ENCODE measurements at regions not wholly inside any gene's neighbourhood (a gene's known extent, or its start where the extent isn't known, plus 50 kb on each side); places are given as distances from the start of the nearest gene placed in this dataset.

DNA sequence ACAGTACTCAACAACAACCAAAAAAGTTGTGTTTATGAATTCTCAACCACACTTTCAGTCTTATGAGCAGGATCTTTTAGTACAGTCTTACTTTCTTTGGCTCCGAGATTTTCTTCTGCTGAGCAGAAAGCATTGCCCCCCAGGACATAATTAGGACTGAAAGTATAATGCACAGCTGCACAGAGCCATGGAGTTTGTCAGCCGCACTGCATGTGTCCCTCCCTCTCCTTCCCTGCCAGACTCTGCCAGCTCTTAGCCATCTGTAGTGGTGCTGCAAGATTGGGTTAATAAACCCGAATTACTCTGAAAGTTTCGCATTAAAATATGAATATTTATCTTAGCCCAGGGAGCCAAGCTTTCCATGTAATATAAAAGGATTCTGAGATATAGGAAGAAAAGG is 179.6 kb upstream of the PTCHD4 start:
- Histone ChIP-seq H2BK5ac (ENCODE audit: insufficient read length, low read length) (no peak overlapping the region), H3K4me1 (ENCODE audit: insufficient read depth, low read length) (no peaks in the 10 kb centered on the region; the same call in 1 of the 2 replicates), H3K23me2 (ENCODE audit: insufficient read length, low read depth, low read length, poor library complexity, severe bottlenecking) (no peaks in the 10 kb centered on the region), H4K91ac (ENCODE audit: insufficient read length, low read depth, low read length) (no peak overlapping the region), H3K4me2 (ENCODE audit: insufficient read depth, insufficient read length, low read length) (no peak overlapping the region), H2AK5ac (ENCODE audit: insufficient read length, low read length) (no peak overlapping the region), H4K20me1 (ENCODE audit: control insufficient read depth, insufficient read depth, insufficient read length) (no peaks in the 10 kb centered on the region), H3K23ac (ENCODE audit: insufficient read length, low read depth, low read length) (no peak overlapping the region), H3K14ac (ENCODE audit: insufficient read depth, low read length) (no peak overlapping the region), H3T11ph (ENCODE audit: low read length) (no peak overlapping the region), H3K4ac (ENCODE audit: low read depth, low read length) (no peak overlapping the region), H3K27me3 (ENCODE audit: insufficient read depth, low read length) (no peaks in the 10 kb centered on the region), H2BK15ac (ENCODE audit: low read depth, low read length) (no peak overlapping the region), H3K9me3 (ENCODE audit: control insufficient read depth, low read depth, low read length) (no peaks in the 10 kb centered on the region), H2BK120ac (ENCODE audit: low read depth, low read length, poor library complexity, severe bottlenecking) (no peak overlapping the region), H3K9ac (ENCODE audit: extremely low read depth, insufficient read length, low read length) (no peak overlapping the region), H3K56ac (ENCODE audit: insufficient read length, low read depth, low read length) (no peak overlapping the region), H2BK12ac (ENCODE audit: insufficient read length, low read depth, low read length) (no peak overlapping the region), H3K79me1 (ENCODE audit: insufficient read depth, low read depth, low read length, poor library complexity, severe bottlenecking) (no peaks in the 10 kb centered on the region), H3K27ac (ENCODE audit: insufficient read length, low read depth, low read length) (no peak overlapping the region), H4K8ac (replicated peaks; ENCODE audit: insufficient read length, low read depth, low read length) (no peak overlapping the region), H2AFZ (ENCODE audit: low read length) (no peak overlapping the region), H4K5ac (ENCODE audit: insufficient read length, low read depth, low read length) (no peak overlapping the region), H2BK20ac (ENCODE audit: low read depth, low read length, poor library complexity, severe bottlenecking) (no peak overlapping the region), H3K18ac (ENCODE audit: insufficient read length, low read depth, low read length) (no peak overlapping the region), H3K79me2 (ENCODE audit: insufficient read depth, low read length) (no peaks in the 10 kb centered on the region)
- Mint-ChIP-seq H3K9me3 (peaks cover 0 to 4% of the 10 kb centered on the region in 2 experiments; a peak in 3 of 5 replicates), H3K4me1 (peaks cover 6 to 12% of the 10 kb centered on the region in 2 experiments; a peak in 3 of 4 replicates), H3K4me3 (no peak overlapping the region), H3K36me3 (ENCODE audit: insufficient read depth in 1 of 3, low read depth in 3 of 3) (peaks cover 0 to 9% (median 0%) of the 10 kb centered on the region in 3 experiments; a peak in 2 of 7 replicates), H3K27me3 (ENCODE audit: low read depth) (no peaks in the 10 kb centered on the region), H3K27ac (no peak overlapping the region)
- DNase-seq: no peak
- WGBS (ENCODE audit: extremely low coverage, insufficient read length, low lambda C conversion rate): no CpG with 5 or more reads among the region's 4 CpGs
- TF ChIP-seq, protein P1, sequence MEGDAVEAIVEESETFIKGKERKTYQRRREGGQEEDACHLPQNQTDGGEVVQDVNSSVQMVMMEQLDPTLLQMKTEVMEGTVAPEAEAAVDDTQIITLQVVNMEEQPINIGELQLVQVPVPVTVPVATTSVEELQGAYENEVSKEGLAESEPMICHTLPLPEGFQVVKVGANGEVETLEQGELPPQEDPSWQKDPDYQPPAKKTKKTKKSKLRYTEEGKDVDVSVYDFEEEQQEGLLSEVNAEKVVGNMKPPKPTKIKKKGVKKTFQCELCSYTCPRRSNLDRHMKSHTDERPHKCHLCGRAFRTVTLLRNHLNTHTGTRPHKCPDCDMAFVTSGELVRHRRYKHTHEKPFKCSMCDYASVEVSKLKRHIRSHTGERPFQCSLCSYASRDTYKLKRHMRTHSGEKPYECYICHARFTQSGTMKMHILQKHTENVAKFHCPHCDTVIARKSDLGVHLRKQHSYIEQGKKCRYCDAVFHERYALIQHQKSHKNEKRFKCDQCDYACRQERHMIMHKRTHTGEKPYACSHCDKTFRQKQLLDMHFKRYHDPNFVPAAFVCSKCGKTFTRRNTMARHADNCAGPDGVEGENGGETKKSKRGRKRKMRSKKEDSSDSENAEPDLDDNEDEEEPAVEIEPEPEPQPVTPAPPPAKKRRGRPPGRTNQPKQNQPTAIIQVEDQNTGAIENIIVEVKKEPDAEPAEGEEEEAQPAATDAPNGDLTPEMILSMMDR (conservative IDR thresholded peaks at IDR 0.05): no peak

Data from H9 (cell line).